ENCODE measurements at regions not wholly inside any gene's neighbourhood (a gene's known extent, or its start where the extent isn't known, plus 50 kb on each side); places are given as distances from the start of the nearest gene placed in this dataset.
"Not testable (repeated sequence)": the region's sequence is repeated elsewhere in the genome, so short reads cannot be mapped to it uniquely, and the experiment has no call there.

DNA sequence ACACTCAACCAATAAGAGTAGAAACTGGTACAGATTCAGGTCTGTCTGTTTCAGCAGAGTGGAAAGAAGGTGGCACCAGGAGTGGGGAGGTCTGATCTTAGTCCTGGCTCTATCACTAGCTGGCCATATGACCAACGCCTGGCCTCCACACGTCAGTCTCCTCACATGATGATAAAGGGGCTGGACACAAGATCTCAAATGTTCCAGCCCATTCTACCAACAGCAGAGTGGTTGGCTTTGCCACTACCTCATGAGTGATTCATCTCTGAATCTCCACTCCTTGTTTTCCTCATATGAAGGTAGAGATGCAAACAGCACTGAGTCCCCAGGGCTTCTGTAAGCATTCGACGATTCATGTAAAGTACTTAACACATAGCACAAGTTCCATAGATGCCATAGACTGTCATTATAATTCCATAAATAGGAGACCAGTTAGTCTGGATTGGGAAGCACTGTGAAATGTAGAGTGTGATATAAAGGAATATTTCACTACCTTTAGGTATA, 281.9 kb upstream of the ASIC2 start:
- no peak for DNase-seq

DNA sequence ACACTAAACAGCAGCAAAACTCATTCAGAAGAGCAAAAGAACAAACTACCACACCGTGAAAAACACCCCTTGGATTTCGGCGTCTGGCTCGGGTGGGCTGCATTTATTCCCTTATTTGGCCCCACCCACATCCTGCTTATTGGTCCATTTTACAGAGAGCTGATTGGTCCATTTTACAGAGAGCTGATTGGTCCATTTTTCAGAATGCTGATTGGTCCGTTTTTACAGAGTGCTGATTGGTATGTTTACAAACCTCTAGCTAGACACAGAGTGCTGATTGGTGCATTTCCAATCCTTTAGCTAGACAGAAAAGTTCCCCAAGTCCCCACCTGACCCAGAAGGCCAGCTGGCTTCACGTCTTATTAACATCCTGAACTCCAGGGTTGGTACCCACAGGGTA, 286.6 kb upstream of the ASIC2 start:
- DNase-seq, result not testable (repeated sequence)

DNA sequence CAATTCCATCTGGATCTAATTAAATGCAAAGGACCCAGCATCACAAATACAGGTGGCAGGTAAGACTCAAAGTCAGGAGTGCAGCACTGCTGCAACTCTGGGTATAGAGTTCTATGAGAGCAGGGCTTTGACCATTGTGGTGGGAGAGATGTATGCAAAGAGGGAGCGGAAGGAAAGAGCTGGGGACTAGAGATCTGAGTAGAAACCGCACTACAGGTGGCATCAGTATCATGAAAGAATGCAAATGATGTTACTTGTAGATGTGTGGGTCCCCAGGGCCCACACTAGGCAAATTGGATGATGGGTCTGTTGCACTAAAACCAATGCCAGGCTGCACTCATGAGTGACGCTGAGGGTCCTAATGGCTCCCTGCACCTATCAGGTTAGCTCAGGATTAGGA, 287.1 kb upstream of the ASIC2 start:
- no peak for DNase-seq

DNA sequence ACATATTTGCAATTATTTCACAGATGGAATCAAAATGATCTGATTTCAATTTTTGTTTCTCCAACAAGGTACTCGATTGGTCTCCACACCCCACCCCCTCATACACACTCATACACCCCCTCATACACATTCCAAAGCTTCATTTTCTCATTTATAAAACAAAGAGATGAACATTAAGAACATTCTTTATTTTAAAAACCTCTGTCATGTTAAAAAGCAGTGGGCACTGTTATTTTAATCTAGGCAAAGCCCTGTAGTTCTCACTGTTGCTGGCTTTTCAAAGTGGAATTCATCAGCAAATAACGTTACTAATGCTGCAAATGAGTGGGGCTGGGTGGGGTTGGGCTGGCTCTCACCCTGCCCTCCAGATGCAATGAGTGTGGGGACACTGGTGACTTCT, 289.6 kb upstream of the ASIC2 start:
- DNase-seq, result no peak

DNA sequence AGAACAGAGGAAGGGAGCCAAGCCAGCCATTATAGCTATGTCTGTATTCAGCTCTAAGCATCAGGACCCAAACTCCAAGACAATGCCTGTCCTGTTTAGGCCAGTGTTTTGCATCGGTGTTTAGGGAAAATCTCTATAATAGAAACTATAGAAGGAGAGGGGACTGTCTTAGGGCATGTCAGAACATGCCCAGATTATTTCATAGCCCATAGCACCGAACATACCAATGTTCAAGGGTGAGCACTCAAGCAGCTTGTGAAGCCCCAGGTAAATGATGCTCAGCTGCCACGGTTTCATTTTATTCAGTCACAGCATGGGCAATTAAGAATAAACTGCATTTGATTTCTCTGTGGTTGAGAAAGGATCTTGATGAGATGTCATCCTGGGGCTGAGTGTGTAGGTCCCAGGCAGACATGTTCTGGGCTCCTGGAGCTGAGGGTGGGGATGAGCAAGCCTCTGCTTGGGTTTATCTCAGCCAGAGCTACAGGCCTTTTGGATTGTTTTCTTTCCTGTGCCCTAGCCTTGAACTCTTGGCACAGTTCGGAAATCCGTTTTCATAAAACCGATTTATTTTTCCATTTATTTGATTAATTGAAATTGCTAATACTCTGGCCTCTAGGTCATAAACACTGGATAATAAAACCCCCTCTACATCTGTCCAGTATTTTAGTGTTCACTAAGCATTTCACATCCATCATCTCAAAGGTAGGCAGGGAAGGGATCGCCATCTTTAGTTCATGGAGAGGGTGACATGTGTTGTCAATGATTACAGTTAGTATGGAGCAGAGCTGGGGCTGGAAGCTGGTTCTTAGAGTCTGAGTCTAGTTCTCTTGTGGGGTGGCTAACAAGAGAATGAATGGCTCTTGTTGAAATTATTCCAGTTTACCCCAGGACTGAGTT, 290.7 kb upstream of the ASIC2 start:
- DNase-seq, result no peak

DNA sequence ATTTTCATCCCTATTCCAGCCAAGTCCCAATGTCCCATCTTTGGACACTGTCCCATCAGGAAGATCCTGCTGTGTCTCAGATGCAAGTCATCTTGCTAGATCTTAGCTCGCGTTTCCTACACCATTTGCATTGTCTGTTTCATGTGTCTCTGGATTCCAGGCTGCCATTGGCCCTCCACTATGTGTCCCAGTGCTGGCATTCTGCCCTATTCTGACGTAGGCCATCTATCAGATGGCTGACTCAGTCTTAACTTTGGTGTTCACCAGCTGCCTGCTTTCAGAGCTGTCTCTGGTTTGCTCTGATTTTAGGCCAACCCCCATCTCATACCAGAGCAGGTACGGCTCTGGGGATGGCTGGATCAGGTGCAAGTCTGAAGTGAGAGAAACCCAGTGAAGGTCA, 300.9 kb upstream of the ASIC2 start:
- DNase-seq, result no peak

DNA sequence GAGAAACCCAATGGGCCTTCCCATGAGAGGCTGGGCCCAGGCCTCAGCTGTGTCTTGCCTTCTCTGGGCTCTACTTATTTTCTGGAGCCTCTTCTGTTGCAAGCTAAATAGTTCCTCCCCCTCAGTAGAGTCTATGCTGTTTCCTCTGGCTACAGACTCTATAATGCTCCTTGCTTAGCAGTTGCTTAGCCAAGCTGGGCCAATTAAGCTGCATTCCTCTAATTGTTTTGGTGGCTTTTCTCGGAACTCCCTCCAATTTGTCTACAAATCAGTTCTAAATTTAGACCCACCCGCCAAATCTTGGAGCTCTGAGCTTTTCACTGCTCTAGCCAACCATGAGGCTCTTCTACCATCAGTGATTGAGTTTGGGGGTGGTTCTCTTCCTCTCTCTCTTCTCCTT, 302.7 kb upstream of the ASIC2 start:
- no peak for DNase-seq

DNA sequence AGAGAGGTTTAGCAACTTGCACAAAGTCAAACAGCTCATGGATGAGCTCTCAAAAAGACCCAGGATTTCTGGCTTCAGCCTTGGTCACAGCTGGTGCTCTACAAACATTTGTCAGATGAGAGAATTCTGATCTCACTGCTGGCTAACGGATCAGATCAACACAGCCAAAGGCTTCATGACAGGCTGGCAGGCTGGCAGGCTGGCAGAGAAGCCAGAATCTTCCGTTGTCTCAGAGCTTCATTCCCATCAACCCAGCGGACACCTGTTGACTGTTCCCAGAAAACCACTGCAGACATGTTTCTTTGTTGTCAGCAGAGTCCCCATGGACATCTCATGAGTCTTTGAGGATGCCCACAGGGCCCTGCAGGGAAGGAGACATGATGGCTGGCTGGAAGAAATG, 303.8 kb upstream of the ASIC2 start:
- no peak for DNase-seq

DNA sequence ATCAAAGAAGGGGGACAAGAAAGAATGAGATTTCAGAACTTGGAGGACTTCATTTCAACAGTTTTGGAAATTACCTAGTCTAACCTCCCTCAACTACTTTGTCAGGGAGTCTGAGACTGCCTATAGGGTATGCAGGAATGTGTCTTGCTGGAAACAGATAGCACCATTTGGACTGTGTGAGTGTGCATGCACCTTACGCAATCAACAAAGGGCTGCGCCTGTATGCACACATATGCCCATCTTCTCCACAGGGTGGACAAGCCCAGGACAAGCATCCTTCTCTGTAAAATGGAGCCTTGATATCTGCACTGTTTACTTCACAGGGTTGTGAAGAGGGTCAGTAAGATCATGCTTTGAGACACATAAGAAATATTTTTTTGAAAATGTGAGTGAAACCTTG, 305.7 kb upstream of the ASIC2 start:
- DNase-seq, result no peak

DNA sequence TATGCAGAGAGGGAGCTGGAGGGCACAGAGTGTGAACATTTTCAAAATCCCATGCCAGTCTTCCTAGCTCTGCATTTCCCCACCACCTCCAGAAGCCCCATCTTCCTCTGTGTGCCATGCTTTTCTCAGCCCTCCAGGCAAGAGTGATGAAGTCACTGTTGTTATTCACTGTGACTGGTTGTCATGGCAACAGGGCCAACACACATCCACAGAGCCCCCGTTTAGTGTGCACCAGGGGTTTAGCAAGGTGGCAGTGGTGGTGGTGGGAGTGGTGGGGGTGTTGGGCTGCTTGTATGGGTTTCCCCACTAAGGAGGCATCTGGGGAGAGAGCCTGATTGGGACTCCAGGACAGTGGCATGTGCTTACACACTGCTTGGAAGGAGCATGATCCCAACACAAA, 309.9 kb upstream of the ASIC2 start:
- no peak for DNase-seq

DNA sequence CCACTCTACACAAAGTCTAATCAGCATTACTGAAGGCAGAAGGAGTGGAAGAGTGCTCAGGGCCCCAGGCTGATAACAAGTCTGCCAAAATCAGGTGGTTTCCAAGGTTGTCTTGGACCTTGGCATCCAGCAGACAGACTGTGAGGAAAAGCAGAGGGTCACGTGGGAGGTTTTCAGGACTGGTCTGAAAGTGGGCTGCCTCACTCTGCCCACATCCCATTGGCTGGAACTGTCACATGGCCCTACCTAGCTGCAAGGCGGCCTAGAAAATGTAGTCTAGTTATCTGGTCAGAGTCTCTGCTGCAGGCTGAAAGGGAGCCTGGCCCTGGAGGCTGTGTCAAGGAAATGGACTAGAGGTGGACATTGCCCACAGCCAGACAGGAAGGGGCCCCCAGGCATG, 310.7 kb upstream of the ASIC2 start:
- DNase-seq, result no peak

DNA sequence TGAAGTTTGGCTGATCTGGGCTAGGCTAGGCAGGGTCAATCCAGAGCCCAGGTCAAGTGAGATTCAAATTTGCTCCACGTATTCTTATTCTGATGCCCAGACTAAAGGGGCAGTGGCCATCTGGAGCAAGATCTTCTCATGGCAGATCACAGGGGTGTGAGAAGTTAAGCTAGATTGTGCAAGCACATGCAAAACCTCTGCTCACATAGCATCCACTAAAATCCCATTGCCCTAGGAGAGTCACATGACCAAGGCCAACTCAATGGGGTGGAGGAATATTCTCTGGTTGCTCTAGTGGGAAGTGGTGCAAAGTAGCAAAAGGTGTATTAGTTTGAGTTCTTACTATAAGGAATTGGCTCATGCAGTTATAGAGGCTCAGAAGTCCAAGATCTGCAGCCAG, 318.4 kb upstream of the ASIC2 start:
- DNase-seq, result no peak

DNA sequence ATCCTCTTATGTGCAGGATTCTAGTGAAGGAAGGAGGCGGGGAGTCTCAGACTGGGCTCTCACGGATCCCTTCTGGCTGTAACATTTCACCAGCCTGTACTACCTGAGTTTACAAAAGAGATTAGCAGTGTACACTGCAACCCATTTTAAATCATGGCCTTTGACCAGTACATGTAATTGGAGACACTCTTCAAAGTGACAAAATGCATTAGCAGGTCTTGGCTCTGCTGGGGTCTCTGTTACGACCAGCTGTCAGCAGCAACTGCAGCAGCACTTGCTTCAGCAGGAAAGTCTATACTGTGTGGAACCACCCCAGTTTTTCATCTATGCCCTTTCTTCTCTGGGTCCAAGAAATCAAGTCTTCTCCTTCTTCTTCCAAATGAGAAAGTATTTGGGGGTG, 322.8 kb upstream of the ASIC2 start:
- DNase-seq, result no peak

DNA sequence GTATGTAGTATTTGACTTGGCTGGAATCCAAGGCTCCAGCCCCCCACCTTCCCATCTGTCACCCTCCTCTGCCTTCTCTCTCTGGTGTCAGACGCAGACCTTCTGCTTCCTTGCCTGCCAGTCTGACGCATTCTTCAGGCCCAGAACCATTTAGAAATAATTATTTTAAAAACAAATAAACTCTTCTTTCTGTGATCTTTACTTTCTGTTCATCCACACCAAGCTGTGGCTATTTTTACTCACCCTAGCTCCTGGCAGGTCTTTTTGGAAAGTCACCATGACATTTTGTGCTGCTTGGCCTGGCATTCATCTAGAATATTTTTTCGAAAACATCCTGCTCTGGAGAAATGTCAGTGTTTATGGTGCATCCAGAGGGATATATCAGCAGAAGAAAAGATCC, 330.7 kb upstream of the ASIC2 start:
- no peak for DNase-seq

DNA sequence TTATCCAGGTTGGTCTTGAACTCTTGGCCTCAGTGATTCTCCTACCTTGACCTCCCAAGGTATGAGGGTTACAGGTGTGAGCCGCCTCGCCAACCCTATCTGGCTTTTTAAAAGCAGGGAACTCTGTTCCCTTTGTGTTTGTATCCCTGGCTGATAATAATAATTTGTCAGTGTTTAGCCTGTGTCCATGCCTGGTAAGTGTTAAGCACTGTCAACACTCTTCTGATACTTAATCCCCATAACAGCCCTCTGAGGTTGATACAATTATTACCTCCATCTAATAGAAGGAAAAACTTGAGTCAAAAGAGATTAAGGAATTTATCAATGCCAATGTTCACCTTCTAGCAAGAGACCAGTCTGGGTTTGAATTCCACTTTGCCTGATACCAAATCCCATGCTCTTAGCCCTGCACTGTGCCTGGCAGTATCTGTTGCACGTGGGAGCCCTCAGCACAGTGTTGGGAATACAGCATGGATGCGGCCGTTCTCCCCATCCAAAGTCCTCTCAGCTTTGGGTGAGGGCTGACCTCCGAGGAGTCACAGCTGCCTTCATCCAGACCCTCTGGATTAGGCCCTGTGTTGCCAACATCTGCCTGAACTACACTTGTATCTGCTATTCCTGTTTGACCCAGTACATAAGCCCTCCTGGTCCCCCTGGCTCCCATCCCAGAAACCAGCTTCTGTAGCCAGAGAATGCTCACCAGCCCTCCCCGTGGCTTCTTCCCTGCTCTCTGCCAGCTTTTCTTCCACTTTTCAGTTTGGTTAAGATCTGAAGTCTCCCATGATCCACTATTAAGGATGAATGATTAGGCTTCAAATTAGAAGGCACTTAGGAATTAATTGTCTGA, 335.6 kb upstream of the ASIC2 start:
- no peak for DNase-seq

DNA sequence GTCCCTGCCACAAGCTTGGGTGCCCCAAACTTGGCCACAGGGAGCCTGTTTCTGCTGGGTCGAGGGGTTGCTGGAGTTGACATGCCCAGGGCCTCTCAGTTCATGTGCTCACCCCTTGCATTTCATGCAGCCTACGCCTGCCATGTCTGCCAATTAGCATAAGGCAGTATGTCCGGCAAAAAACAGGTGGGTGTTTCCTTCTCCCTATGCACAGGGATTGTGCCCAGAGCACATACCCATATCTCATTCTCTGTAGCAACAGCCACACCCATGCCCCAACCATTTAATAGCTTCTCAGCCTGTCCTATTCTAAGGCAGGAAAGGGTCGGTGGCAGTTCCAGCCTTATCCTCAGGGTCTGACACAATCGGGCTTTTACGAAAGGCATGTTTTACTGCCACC, 340.4 kb upstream of the ASIC2 start:
- no peak for DNase-seq

DNA sequence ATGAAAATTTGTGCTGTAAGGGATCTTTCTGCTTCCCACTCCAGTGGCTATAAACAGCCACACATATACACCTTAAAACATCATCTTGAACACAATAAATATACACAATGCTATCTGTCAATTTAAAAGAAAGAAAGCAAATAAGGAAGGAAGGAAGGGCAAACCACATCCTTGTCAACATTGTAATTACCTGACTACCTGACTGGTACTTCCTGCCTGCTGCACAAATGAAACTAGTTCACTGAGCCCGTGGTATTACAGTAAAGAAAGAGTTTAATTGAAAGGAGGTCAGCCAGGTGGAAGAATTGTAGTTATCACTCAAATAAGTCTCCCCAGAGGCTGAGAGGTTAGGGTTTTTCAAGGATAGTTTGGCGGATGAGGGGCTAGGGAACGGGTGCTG, 344.4 kb upstream of the ASIC2 start:
- no peak for DNase-seq

DNA sequence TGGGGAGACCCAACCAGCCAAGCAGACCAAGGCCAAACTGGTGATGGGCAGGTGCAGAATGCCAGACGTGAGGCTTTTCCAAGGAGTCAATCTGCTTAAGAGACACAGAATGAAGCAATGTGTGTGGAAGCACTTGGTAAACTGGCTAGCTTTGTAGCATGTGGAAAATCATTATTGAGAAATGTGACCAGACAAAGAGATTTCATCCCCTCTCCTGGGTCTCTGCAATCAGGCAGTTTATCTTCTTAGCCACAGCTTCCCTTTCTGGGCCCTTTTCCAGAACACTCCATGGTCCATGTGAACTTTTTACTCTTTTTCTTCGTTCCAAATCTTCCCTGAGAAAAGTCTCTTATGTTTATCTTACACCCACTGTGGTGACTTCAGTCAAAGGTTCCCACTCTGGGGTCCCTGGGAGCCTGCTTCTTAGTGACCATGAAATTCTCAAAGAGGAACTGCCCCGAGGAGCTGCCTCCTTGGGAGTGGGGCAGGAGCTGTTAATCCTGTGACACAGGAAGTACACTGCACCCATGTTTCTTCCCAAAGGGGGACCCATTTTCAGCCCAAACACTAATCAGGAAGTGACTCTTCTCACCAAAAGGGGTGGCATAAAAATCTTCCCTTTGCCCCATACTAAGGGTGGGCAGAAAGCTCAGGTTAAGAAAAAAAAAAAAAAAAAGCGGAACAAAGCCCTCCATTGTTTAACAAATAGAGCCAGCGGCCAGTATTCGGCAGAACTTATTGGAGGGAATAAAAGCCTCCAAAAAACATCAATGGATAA, 346.2 kb upstream of the ASIC2 start:
- no peak for DNase-seq

DNA sequence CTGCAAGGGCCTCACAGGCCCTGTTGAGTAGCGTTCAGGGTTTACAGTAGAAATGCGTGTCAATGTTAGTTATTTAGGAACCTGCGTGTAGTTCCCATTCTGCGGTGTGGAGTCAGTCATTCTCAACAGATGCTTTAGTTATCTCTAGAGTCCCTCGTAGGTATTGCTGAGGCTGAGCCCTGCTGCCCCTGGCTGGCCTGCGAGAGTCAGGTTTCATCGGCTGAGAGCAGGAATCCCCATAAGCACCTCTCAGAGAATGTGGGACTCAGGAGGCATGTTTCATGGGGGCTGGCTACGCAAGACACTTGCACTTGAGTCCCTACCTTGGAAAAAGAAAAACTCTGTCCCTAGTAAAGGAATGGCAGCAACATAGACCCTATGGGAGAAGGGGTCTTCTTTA, 347.5 kb upstream of the ASIC2 start:
- no peak for DNase-seq

DNA sequence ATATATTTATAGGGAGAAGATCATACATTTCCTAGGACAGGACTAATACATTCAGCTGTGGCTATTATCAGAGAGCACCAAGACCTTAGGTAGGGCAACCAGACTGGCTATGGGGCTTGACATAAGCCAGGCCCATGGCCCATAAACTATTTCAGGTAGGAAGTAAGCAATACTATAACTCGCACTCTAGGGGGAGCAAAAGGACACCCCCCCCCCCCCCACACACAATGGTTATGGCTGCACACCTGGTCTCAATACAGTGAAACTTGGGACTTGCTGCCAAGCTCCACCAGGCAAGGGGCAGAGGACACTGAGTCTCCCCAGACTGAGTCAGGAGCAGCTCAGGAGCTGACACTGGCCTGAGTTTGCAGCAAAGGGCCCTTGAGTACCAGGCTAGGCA, 348.9 kb upstream of the ASIC2 start:
- no peak for DNase-seq

DNA sequence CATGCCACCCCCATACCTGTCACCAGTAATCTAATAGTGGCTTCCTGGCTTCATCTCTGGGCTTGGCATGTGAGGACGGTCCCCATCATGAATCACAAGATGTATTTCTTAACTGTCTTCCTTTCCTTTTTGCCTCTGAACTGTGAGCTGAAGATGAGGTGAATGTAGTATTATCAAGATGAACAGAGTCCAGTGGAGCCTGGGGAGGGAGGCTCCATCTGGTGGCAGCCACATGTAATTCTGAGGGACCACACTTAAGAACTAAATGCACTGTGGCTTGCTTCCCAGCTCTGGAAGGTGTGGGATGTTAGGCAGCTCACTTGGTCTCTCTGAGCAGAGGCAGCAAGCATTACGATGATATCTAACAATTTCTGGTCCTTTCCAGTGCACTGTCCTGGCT, 354.9 kb upstream of the ASIC2 start:
- DNase-seq, result peak in 1 of 2 experiments; percentile 5

DNA sequence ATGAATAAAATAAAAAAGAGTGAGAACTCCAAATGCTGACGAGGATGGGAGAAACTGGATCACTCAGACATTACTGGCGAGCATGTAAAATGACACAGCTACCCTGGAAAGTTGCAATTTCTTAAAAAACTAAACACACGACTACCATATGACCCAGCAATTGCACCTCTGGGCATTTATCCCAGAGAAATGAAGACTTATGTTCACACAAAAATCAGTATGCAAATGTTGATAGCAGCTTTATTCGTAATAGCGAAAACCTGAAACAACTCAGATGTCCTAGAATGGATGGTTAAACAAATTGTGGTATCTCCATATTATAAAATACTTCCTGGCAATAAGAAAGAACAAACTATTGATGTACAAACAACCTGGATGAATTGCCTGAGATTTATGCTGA, 357.2 kb upstream of the ASIC2 start:
- no peak for DNase-seq

DNA sequence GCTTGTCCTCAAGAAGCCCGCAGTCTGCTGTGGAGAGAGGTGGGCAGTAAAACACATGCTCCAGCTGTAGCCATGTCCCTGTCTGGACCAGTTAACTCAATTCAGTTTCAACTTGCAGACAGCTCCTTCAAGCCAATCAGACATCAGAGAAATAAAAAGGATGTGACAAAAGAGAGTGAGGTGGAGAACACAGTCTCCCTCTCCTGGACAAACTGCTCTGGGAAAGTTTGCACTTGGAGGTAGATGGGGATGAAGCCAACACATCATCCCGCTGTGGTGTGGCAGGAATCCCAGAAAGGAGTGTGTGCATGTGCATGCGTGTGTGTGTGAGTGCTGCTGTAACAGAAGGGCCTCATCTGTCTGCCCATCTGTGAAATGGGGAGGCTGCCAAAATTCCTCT, 358.6 kb upstream of the ASIC2 start:
- peak in 1 of 2 experiments; percentile 13 for DNase-seq

All from SW 1271 (cell line).